Erythroblast (primary cell): ENCODE measurements at regions not wholly inside any gene's neighbourhood (a gene's known extent, or its start where the extent isn't known, plus 50 kb on each side); places are given as distances from the start of the nearest gene placed in this dataset.

ENCODE experiments used
- DNase-seq, 2 experiments: peaks; one replicate each; lab custom pipeline; 2025; lab: John Stamatoyannopoulos, UW
- GATA1 ChIP-seq: IDR thresholded peaks from 2 replicates; pipeline ENCODE4 v1.6.1; 2011; ENCODE audit warnings: low read depth, mild to moderate bottlenecking, control low read depth, low read length, moderate library complexity
- POLR2A ChIP-seq: IDR thresholded peaks from 2 replicates; pipeline ENCODE4 v1.6.1; 2011; ENCODE audit warnings: mild to moderate bottlenecking, low read length

GRCh38 chr5:128674837-128675446 is 136.9 kb upstream of the FBN2 start:
- DNase-seq, result peak; percentile 30 to 58
- TF ChIP-seq POLR2A, result no peak
- TF ChIP-seq GATA1, result no peak

GRCh38 chr5:128681096-128681495 is 143.1 kb upstream of the FBN2 start:
- DNase-seq, result no peak
- TF ChIP-seq POLR2A, result no peak
- no peak for TF ChIP-seq GATA1

- DNase-seq, result no peak
- TF ChIP-seq GATA1, result no peak
- no peak for TF ChIP-seq POLR2A
Observed at GRCh38 chr5:128681764-128682592, 143.9 kb upstream of the FBN2 start.

DNA sequence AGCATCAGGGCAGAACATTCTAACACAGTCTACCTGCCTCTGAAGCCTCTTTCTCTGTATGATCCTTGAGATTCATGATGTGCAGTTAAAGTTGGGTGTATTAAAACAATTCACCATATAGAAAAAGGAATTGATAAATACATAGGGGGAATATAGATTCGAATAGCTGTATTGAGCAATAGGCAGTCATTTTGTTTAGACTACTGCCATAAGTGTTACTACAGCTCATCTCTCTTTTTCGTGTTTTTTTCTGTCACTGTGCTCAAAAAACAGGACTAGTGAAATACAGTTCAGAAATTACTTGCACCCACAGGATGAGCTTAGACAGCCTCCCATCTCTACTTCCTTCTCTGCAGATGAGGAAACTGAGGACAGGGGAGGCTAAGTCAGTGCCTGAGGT is 144.6 kb upstream of the FBN2 start:
- no peak for DNase-seq
- TF ChIP-seq GATA1 (no peak), POLR2A (no peak)

GRCh38 chr5:128684961-128685360 is 146.9 kb upstream of the FBN2 start:
- no peak for DNase-seq

GRCh38 chr5:128687930-128688329 is 149.9 kb upstream of the FBN2 start:
- DNase-seq, result no peak
- no peak for TF ChIP-seq POLR2A
- TF ChIP-seq GATA1, result no peak

More at GRCh38 chr5:128684961-128685360, 146.9 kb upstream of the FBN2 start:
- TF ChIP-seq POLR2A (no peak), GATA1 (no peak)

DNA sequence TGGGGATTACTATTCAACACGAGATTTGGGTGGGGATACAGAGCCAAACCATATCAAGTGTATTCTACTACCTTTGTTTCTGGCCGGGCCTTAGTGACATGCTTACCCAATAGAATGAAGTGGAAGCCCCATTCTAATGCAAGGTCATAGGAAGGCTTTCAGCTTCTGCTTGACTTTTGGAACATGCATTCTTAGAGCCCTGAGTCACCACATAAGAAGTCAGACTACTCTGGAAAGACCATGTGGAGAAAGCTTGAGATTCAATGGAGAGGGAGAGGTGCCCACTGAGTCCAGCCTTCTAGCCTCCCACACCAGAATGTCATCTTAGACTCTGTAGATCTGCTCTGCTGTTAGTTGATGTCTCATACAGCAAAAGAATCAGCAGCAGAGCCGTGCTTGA is 155.7 kb upstream of the FBN2 start:
- TF ChIP-seq POLR2A (no peak), GATA1 (no peak)
- no peak for DNase-seq

- no peak for DNase-seq
- TF ChIP-seq GATA1 (no peak), POLR2A (no peak)
Observed at GRCh38 chr5:128695791-128696530, 157.9 kb upstream of the FBN2 start.

GRCh38 chr5:128701301-128701700 is 163.3 kb upstream of the FBN2 start:
- no peak for DNase-seq
- no peak for TF ChIP-seq GATA1

- no peak for DNase-seq
- TF ChIP-seq POLR2A (no peak), GATA1 (no peak)
Observed at GRCh38 chr5:128703322-128703721, 165.3 kb upstream of the FBN2 start.

- no peak for TF ChIP-seq GATA1
- no peak for TF ChIP-seq POLR2A
- DNase-seq, result no peak
Observed at GRCh38 chr5:128706269-128706668, 168.2 kb upstream of the FBN2 start.

DNA sequence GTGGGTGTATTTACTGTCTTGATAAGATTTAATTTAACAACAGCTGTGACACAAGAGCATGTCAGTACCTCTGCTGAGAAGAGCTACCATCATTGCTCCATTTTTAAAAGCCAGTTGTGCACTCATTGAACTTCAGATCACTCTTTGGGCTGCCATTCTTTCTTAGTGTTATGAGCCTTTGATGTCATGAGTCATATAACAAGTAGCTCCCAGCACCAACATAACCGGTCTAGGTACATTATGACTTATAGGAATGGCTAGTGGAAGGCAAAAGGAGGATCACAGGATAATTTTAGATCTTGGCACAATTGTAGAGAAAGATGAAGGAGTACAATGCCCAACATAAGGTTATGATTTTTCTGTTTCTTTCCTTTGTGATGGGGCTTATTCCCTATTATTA is 170.8 kb upstream of the FBN2 start:
- TF ChIP-seq GATA1, result no peak
- TF ChIP-seq POLR2A, result no peak
- DNase-seq, result no peak

- no peak for DNase-seq
- TF ChIP-seq POLR2A (no peak), GATA1 (no peak)
Observed at GRCh38 chr5:128711216-128711615, 173.2 kb upstream of the FBN2 start.

DNA sequence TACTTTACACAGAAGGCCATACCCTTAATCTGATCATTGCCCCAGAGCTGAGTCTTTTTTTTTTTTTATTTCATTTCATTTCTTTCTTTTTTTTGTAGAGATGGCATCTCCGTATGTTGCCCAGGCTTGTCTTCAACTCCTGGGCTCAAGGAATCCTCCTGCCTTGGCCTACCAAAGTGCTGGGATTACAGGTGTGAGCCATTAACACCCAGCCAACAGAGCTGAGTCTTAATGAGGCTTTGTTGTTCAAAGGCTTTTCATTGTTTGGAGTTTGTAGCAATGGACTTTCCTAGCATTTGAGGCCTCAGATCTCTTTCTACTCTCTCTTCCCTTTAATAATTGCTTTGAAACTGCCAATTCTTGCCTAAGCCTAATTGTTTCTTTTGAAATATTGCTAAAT is 176.5 kb upstream of the FBN2 start:
- TF ChIP-seq POLR2A (no peak), GATA1 (no peak)
- DNase-seq, result no peak
